OCI-LY3 (cell line): ENCODE measurements at regions not wholly inside any gene's neighbourhood (a gene's known extent, or its start where the extent isn't known, plus 50 kb on each side); places are given as distances from the start of the nearest gene placed in this dataset.

Experiments
- H2AFZ ChIP-seq: fragments of 200-600, 300-600 bp; shearing (Covaris generic); 2 replicates; pipeline ENCODE4 v1.6.0; 2014; ENCODE audit warnings: antibody characterized with exemption, low read depth, low read length
- H3K27ac ChIP-seq: fragments of 200-600, 300-600 bp; sonication (generic); 2 replicates; pipeline ENCODE4 v1.5.1; 2014; ENCODE audit warnings: mild to moderate bottlenecking, low read length, moderate library complexity, mixed read lengths
- H3K27me3 ChIP-seq: fragments of 200-600, 300-600 bp; sonication (generic); 2 replicates; pipeline ENCODE4 v1.6.1; 2014; ENCODE audit warnings: low read depth, low read length, mixed read lengths
- H3K36me3 ChIP-seq: fragments of 200-600, 300-600 bp; sonication (generic); replicated peaks from 2 replicates; pipeline ENCODE3; 2014; ENCODE audit warnings: low read depth, low read length, mixed read lengths
- H3K4me1 ChIP-seq: fragments of 300-600, 200-600 bp; sonication (generic); 2 replicates; pipeline ENCODE4 v1.6.1; 2014; ENCODE audit warnings: low read length, mixed read lengths
- H3K4me2 ChIP-seq: fragments of 200-600, 300-600 bp; sonication (generic); 2 replicates; pipeline ENCODE4 v1.6.1; 2014; ENCODE audit warnings: low read length, mixed read lengths
- H3K4me3 ChIP-seq: fragments of 300-600, 200-600 bp; sonication (generic); 2 replicates; pipeline ENCODE4 v1.5.1; 2014; ENCODE audit warnings: antibody characterized with exemption, mild to moderate bottlenecking, low read length, moderate library complexity
- H3K79me2 ChIP-seq: fragments of 300-600, 200-600 bp; shearing (Covaris generic); 2 replicates; pipeline ENCODE4 v1.6.1; 2014; ENCODE audit warnings: mild to moderate bottlenecking, low read length, mixed read lengths
- H3K9ac ChIP-seq: fragments of 300-600, 200-600 bp; shearing (Covaris generic); 2 replicates; pipeline ENCODE4 v1.6.0; 2014; ENCODE audit warnings: mild to moderate bottlenecking, low read length, moderate library complexity
- H3K9me3 ChIP-seq: fragments of 200-600, 300-600 bp; shearing (Covaris generic); 2 replicates; pipeline ENCODE4 v1.6.1; 2014; ENCODE audit warnings: low read length, mixed read lengths; ENCODE audit not compliant: insufficient read depth
- H4K20me1 ChIP-seq: fragments of 200-600, 300-600 bp; sonication (generic); 2 replicates; pipeline ENCODE4 v1.6.1; 2016; ENCODE audit warnings: low read length, mixed read lengths; ENCODE audit not compliant: insufficient read depth
- CTCF ChIP-seq: fragments of 200-600, 300-600 bp; sonication (generic); IDR thresholded peaks from 2 replicates; pipeline ENCODE4 v1.5.1; 2014; ENCODE audit warnings: antibody characterized with exemption, low read length, low read depth
- EZH2phosphoT487 ChIP-seq: fragments of 200-600 bp; shearing (Covaris generic); IDR thresholded peaks from 2 replicates; pipeline ENCODE4 v1.6.1; 2018; ENCODE audit warnings: antibody characterized with exemption, mixed run types, low read depth

DNA sequence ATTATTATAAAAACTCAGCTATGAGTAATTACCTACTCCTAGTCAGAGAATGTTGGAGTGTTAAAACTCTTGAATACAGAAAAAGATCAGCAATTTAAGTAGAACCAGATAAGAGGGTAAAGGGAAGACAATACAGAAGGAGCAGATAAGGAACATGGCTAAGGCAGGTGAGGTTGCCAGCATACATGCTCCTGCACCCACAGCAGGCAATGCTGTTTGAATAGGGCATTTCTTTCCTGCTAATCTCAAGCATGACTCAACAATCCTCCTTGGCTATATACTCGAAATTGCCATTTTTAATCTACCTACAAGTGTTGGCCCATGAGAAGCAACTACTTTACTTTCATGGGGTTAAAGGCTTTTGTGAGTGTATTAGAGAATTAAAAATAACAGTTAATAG is 494.5 kb downstream of the DIPK2A start:
- H3K4me1 ChIP-seq, result peaks cover 23% of the 10 kb centered on the region
- no peak for TF ChIP-seq CTCF
- H3K9me3 ChIP-seq, result no peaks in the 10 kb centered on the region
- H3K79me2 ChIP-seq, result no peaks in the 10 kb centered on the region
- no peaks in the 10 kb centered on the region for H3K36me3 ChIP-seq
- H3K27me3 ChIP-seq, result no peaks in the 10 kb centered on the region
- H3K4me3 ChIP-seq, result no peak overlapping the region
- no peak overlapping the region for H2AFZ ChIP-seq
- H3K9ac ChIP-seq, result no peak overlapping the region
- no peaks in the 10 kb centered on the region for H4K20me1 ChIP-seq
- no peak overlapping the region for H3K27ac ChIP-seq
- no peak overlapping the region for H3K4me2 ChIP-seq

DNA sequence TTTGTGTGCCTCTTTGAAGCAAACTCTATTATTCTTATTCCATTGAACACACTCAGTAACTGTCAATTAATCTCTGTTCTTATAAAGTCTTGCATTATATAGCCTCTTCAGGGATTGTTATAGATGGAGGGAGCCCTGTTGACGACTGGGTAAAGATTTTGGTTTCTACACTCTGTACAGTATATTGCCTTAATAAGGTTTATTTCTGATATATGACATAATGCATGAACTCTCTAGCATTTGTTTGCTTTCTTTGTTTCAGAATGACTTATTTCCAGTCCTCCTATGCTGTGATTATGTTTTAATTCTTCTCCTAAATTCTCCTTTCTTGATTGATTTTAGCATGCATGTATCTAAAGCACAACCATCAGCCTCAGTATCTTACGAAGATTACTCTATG is 494.9 kb downstream of the DIPK2A start:
- Histone ChIP-seq H3K4me3 (no peak overlapping the region), H3K4me1 (peaks cover 23% of the 10 kb centered on the region)

GRCh38 chr3:144470666-144471065 is 499.0 kb downstream of the DIPK2A start:
- peaks cover 3% of the 10 kb centered on the region for H3K4me1 ChIP-seq
- no peak overlapping the region for H2AFZ ChIP-seq
- no peaks in the 10 kb centered on the region for H3K79me2 ChIP-seq
- no peak overlapping the region for H3K9ac ChIP-seq
- no peak overlapping the region for H3K27ac ChIP-seq
- no peaks in the 10 kb centered on the region for H3K9me3 ChIP-seq
- H3K4me3 ChIP-seq, result no peak overlapping the region
- H4K20me1 ChIP-seq, result no peaks in the 10 kb centered on the region
- no peaks in the 10 kb centered on the region for H3K27me3 ChIP-seq
- no peaks in the 10 kb centered on the region for H3K36me3 ChIP-seq
- no peak overlapping the region for H3K4me2 ChIP-seq
- TF ChIP-seq EZH2phosphoT487 (no peak), CTCF (no peak)

More for the DNA sequence above, 494.9 kb downstream of the DIPK2A start:
- Histone ChIP-seq H3K79me2 (no peaks in the 10 kb centered on the region), H3K9ac (no peak overlapping the region), H2AFZ (no peak overlapping the region), H3K36me3 (no peaks in the 10 kb centered on the region), H4K20me1 (no peaks in the 10 kb centered on the region), H3K27me3 (no peaks in the 10 kb centered on the region), H3K27ac (no peak overlapping the region), H3K4me2 (no peak overlapping the region), H3K9me3 (no peaks in the 10 kb centered on the region)
- no peak for TF ChIP-seq EZH2phosphoT487
- no peak for TF ChIP-seq CTCF

- peaks cover 7% of the 10 kb centered on the region; the same call in 1 of the 2 replicates for H3K4me1 ChIP-seq
- no peaks in the 10 kb centered on the region for H3K79me2 ChIP-seq
- no peaks in the 10 kb centered on the region for H4K20me1 ChIP-seq
- no peaks in the 10 kb centered on the region for H3K27me3 ChIP-seq
- no peaks in the 10 kb centered on the region for H3K9me3 ChIP-seq
- H3K36me3 ChIP-seq, result no peaks in the 10 kb centered on the region
- H3K27ac ChIP-seq, result no peak overlapping the region
- no peak overlapping the region for H3K9ac ChIP-seq
- H2AFZ ChIP-seq, result no peak overlapping the region
- H3K4me2 ChIP-seq, result no peak overlapping the region
- TF ChIP-seq CTCF, result no peak
- H3K4me3 ChIP-seq, result no peak overlapping the region
These were observed 506.0 kb downstream of the DIPK2A start for GRCh38 chr3:144477593-144477992.
